Esophagus mucosa (tissue), 1 donor: ENCODE measurements at regions not wholly inside any gene's neighbourhood (a gene's known extent, or its start where the extent isn't known, plus 50 kb on each side); places are given as distances from the start of the nearest gene placed in this dataset.
"Not testable (repeated sequence)": the region's sequence is repeated elsewhere in the genome, so short reads cannot be mapped to it uniquely, and the experiment has no call there.

Source experiments
- ATAC-seq: fragments of 200-7000 bp; cut with Tn5 transposase; one replicate; pipeline ENCODE4 v1.9.1; 2020
- donor health status: DM: yes; HTN: yes; CAD: no.

DNA sequence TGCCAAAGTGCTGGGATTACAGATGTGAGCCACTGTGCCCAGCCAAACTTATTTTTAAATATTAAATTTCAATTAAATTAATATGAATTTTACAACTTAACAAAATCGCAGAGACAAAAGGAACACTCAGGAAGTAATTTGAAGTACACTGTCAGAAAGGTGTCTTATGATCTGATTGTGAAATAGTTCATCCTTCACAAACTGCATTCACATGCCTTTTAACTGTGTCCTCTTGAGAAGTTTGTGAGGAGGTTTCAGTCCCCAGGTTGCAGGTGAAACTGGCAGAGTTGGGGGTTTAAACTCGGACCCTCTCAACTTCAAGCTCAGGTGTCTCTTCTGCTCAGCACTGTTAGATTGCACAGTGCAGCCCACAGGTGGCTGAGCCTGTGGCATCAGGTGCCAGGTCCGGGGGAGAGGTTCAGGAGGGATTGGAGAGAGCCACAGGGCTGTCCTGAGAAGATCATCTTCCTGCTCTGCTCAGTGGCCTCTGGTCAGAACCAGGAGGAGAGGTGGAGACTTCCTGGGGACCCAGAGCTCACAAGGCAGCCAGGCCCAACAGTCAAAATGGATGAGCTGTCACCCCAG is 152.3 kb upstream of the RAB4A start:
- no peak for ATAC-seq

DNA sequence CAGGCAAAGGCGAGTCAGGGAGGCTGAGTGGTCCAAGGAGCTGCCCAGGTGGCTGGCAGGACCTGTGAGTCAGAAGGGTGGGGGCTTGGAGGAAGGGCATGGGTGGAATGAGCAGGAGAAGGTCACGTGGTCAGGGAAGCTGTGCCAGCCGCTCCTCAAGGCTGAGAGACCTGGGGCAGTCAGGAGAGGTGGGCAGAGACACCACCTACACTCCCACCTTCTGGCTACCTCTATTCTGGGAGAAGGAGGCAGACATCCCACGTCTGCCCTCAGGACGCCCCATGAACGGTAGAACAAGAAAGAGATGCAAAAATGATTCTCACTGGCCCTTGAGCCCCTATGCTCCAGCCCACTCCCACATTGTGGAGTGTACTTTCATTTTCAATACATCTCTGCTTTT is 151.8 kb upstream of the RAB4A start:
- no peak for ATAC-seq

DNA sequence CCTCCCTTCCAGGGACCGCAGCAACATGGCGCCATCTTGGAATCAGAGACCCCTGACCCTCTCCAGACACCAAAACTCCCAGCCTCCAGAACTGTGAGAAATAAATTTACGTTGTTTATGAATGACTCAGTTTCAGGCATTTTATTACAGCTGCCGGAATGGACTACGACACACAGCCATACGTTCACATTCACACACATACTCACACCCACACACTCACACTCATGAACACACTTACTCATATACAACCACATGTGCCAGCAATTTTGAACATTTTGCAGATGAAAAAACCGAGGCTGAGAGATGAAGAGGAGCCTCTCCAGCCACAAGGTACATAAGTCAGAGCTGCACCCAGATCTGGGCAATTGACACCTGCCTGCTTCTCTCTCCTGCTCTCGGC is 151.0 kb upstream of the RAB4A start:
- ATAC-seq, result no peak

DNA sequence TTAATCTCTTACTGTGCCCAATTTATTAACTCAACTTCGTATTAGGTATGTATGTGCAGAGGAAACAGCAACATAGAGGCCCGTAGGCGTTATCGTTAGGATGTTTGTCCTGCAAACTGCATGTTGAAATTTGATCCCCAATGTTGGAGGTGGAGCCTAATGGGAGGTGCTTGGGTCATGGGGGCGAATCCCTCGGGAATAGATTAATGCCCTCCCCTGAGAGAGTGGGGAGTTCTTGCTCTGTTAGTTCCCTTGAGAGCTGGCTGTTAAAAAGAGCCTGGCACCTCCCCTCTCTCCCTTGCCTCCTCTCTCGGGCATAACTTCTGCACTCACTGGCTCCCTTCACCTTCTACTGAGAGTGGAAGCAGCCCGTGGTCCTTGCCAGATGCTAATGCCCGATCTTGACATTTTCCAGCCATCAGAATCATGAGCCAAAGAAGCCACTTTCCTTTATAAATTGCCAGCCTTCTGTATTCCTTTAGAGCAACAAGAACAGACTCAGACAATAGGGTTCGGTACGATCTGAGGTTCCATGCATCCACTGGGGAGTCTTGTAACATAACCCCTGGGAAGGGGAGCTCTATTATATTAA is 149.0 kb upstream of the RAB4A start:
- no peak for ATAC-seq

DNA sequence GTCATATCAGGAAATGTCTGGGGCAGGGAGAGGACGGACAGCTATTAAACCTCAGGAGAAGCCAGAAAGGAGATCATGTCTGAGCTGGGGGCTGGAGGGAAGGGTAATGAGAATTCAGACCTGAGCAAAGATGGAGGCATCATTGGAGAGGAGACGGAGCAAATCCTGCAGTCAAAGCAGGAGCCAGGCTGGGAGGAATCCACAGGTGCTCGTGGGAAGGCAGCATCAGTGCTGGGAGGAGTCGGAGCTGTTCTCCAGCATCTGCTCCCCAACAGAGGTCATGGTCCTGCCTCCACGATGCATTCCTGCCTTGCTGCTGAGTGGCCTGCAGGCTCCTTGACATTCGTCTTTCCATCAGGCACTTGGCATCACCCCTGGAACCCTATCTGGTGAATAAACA is 148.3 kb upstream of the RAB4A start:
- ATAC-seq, result no peak

DNA sequence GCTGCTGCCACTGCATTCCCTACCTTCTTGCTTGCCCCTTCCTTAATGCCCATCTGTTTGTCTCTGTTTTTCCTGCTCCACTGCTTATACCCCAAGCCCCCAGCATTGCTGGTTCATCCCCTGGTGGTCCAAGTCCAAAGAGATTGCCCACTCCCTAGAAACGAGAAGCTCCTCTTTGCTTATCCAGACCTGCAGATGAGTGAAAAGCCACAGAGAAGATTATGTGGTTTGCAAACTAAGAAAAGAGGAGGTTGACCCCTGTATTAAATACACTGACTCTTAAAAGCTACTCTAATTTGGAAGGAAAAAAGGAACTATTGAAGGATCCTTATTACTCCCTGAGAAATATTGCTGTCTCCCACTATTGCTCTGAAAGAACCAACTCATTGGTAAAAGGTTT is 146.8 kb upstream of the RAB4A start:
- ATAC-seq, result no peak

DNA sequence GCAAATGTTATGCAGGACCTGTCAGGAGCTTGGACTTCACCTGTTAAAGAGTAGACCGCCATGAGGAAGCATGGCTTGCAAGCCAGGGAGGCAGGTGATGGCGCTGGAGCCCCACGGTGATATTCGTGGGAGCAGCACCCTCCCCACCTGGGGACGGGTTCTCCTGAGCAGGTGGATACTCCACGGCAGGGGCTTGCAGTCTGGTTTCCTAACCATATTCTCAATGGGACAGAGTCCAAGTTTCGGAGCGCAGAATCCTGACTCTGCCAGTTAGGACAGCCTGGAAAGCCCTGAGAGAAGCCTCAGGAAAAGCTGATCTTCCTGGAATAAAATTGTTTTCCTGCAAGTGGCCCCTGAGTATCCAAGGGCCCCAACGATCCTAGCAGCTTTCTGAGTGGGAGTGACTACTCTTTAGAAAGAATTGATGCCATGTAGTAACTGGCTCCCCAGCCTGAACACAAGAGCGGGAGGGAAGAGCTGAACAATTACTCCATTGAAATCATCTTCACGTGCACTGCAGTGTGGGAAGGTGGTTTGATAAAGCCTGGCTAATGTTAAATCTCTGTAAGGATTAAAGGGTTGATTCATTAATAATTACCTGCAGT is 146.3 kb upstream of the RAB4A start:
- no peak for ATAC-seq

DNA sequence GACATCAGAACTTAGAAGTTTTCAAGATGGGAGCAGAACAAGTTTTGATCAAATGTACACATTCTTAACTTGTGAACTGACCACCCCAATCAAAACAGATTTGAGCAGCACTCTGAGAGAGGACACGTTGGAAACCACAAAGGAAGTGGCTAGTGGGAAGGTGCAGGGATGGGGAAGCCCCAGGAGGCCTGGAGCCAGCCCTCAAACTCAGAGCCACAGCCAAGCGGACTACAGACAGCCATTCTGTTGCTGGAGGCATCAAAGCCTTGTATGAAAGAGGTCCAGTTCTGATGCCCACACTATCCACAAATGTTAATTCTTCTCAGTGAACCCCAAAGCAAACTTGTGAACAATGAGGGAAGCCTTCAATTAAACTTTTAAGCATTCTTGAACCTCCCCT is 143.6 kb upstream of the RAB4A start:
- no peak for ATAC-seq

DNA sequence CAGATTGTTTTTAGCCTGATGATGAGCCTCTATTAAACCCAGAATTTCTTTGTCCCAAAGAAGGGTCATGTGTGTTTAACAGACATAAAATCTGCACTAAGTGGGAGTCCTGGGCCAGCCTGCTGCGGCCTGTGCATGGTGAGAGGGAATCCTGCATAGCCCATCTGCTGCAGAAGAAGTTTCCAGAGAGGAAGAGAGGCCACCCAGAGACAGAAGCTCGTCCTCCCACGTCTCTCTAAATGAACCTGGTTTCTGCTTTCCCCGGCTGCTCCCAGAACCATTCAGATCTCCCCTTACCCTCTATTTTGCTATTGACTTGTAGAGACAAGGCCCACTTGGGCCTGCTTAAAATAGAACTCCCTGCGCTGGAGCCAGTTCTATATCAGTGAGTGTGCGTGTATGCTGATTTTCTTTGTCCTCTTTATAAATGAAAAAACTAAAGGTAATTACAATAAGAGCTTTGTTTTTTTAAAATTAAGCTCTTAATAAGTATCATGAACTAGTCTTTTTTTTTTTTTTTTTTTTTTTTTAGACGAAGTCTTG is 142.8 kb upstream of the RAB4A start:
- no peak for ATAC-seq

DNA sequence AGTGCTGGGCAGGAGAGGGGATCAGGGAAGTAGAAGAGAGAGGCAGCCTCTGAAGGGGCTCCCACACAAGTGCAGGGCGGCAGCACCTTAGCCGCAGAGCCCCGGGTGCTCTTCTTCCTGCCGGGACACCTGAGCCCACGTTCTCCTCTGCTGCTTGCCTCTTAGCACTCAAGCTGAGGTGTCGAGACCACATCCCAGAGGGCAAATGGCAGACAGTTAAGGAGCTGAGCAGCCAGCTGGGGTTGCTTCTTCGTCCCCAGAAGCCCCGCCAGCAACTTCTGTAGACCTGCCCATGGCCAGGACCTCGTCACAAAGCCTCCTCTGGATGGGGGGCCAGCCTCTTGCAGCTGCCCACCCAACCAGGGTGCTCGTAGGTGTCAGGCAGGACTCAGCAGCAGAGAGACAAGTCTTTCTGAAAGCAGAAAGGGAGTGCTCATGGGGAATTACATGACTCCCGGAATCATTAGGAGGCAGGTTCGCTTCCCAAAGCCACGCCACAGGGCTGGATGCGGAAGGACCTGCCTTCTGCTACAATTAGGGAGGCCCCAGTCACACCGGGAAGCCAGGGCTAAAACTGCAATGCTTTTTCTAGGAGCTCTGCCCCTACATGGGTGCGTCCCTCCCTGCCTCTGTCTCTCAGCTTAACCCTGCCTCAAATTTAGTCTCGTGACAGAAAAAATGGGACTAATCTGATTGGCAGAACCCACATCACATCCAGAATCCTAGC is 141.4 kb upstream of the RAB4A start:
- ATAC-seq, result no peak

DNA sequence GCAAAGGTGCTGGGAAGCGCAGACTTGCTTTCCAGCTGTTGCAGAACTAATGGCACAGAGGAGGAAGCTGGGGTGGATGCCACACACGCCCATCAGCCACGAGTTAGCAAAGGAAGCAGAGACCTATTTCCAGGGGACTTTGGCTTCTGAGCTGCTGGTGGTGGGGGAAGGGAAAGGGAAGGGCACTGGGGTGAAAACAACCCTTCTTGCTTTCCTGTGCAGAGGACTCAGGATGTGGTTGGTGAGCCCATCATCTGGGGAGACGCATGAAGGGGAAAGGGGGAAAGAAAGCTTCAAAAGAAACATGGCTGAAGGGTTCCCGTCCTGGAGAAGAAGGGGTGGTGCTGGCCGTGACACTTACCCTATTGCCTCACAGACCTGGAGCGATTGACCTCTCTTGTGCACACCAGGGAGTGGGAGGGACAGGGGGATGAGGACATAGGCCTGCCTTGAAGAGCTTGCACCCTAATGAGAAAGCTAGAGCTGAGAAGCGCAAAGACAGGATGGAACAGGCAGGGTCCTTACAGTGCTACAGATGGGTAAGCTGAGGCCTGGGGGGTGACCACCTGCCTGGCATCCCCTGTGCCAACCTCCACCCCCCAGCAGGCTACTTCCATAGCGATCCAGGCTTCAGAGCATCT is 140.8 kb upstream of the RAB4A start:
- peak; percentile 20 for ATAC-seq

DNA sequence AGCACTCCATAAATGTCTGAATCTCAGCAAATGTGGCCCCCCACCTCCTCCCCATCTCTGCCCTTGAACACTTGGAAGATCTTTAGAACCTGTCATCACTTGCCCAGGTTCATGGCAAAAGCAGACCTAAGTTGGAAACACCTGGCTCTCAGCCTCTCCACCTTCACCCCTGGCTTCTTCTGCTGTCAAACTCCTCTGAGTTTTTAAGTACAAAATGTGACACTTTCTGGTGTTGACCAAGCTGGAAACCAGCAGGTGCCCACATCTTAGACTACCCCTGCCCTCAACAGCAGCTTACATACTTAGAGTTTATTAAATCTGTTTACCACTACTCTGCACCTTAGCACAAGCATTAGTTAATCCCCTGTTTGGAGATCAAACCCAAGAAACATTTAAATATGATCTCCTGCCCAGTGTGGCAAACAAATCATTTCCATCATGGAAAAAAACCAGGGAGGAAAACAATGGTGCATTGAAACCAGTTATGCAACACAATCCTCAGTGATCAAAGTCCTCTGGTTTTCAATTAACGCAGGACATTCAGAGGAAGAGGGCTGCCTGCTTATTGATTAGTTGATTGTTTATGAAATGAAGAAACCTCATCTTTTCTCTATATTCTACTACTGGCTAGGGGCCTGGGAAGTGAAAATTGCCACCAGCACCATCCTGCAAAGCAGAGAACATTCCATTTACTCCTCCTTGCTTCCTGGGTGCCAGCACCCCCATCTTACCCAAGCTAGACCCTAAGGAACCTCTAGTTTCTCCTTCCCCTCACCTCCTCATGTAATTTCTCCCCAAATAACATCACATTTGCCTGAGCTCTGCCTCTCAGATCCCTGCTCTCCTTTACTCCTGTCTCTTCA is 139.4 kb upstream of the RAB4A start:
- no peak for ATAC-seq

DNA sequence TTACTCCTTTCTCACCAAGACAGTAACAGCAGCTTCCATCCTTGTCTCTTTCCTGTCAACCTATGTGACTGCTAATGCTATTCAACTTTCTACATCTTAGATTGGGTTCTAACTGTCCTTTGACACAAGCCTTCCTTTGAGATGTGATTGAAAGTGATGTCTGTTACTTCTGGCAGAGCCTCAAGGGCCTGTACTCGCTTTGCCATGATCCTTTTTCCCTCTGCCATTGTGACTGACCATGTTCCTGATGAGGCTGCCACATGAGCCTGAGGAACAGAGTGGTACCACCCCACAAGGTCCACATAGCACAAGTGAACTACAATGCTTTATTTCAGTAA is 138.8 kb upstream of the RAB4A start:
- ATAC-seq, result no peak

DNA sequence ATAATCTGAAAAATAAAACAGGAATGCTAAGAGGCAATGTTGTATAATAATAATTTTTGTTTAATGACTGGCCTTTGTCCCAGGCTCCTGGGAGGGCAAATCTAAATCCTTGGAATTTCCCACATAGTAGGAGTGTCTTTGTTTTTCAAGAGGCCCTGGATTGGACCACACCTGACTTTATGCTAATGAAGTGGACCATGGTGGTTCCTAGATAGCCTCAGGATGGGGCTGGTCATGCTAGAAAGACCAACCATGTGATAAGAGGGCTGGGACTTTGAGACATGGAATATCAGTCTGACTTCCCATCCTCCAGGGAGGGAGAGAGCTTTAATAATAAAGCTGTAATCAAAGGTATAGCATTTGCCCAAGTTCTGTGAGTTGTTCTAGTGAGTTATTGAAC is 138.2 kb upstream of the RAB4A start:
- ATAC-seq, result no peak

DNA sequence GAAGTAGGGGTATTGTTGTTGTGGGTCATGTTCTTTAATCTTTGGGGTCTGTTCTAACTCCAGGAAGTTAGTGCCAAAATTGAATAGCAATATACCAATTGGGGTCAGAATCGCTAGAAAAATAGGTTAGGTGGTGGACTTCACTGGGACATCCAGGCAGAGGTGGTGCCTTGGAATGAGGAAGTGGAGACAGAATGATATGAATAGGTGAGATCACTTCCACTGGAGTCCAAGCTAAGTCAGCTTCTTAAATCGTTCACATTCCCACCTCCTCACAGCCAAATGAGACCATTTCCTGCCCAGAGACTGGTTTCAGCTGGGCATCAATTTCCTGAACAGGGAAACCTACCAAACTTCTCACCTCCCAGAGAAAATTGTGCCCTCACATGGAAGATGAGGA is 137.8 kb upstream of the RAB4A start:
- ATAC-seq, result no peak

DNA sequence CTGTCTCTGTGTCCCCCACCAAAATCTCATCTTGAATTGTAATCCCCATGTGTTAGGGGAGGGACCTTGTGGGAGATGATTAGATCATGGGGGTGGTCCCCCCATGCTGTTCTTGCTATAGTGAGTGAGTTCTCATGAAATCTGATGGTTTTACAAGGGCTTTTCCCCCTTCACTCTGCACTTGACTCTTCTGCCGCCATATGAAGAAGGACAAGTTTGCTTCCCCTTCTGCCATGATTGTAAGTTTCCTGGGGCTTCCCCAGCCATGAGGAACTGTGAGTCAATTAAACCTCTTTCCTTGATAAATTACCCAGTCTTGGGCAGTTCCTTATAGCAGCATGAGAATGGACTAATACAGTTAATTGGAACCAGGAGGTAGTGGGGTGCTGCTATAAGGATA is 137.1 kb upstream of the RAB4A start:
- no peak for ATAC-seq

DNA sequence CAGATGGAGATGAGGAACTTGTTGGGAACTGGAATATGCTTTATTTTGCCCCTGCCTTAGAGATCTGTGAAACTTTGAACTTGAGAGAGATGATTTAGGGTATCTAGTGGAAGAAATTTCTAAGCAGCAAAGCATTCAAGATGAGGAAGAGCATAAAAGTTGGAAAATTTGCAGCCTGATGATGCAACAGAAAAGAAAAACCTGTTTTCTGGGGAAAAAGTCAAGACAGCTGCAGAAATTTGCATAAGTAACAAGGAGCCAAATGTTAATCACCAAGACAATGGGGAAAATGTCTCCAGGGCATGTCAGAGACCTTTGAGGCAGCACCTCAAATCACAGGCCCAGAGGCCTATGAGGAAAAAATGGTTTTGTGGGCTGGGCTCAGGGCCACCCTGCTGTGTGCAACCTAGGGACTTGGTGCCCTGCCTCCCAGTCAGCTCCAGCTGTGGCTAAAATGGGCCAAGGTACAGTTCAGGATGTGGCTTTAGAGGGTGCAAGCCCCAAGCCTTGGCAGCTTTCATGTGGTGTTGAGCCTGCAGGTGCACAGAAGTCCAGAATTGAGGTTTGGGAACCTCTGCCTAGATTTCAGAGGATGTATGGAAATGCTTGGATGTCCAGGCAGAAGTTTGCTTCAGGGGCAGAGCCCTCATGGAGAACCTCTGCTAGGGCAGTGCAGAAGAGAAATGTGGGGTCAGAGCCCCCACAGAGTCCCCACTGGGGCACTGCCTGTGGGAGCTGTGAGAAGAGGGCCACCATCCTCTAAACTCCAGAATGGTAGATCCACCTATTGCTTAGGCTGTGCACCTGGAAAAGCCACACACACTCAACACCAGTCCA is 136.3 kb upstream of the RAB4A start:
- ATAC-seq, result not testable (repeated sequence)

DNA sequence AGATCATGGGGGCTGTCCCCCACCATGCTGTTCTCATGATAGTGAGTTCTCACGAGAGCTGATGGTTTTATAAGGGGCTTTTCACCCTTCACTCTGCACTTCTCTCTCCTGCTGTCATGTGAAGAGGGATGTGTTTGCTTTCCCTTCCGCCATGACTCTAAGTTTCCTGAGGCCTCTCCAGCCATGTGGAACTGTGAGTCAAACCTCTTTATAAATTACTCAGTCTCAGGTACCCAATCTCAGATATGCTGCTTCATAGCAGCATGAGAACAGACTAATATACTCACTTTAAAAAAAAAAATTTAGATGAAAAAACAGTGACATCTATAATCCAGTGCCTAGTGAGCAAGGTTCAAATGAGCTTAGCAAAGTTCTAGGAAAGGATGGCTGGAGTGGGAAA is 135.1 kb upstream of the RAB4A start:
- no peak for ATAC-seq

DNA sequence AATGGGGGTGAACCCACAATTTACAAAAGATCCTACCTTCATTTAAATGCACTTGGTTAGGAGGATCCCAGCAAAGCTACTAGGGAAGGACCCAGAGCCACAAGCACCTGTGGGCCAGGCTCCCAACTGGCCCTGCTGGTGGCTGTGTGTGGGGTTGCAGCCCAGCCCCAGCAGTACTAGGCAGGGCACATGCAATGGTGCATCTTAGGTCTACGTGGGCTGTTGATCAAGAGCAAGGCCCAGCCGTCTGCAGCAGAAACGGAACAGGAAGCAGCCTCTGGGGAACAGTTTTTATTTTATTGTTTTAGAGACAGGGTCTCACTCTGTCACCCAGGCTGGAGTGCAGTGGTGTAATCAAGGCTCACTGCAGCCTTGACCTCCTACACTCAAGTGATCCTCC is 134.1 kb upstream of the RAB4A start:
- no peak for ATAC-seq

DNA sequence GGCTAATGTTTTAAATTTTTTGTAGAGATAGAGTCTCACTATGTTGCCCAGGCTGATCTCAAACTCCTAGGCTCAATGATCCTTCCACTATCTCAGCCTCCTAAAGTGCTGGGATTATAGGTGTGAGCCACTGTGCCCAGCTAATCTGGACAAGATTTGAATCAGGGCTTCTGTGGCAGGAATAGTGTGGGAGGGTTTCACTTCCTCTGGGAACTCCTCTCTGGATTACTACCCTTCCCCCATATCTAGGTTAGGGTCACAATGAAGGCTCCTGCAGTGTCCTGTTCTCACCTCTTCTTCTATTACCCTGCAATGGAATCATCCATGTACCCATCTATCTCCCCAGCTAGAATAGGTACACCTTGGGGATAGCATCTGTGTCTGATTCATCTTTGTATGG is 133.6 kb upstream of the RAB4A start:
- no peak for ATAC-seq

DNA sequence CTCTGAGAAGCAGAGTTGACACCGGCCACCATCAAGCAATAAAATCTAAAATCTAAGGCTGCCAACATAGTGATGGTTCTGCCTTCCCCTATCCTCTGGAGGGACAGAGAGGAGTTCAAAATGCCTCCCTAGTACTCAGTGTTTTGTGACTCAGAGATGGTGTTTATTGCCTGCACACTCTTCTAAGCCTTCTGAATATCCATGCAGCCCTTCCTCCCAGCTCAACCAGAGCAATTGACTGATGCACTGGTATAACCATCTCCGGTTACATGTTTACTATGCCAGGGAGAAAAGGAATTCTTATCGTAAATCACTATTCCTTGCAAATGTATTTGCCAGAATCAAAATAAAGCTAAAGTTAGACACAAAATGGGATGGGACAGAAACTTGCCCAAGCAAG is 132.9 kb upstream of the RAB4A start:
- ATAC-seq, result no peak
